NCI-H345 (cell line): ENCODE measurements at regions not wholly inside any gene's neighbourhood (a gene's known extent, or its start where the extent isn't known, plus 50 kb on each side); places are given as distances from the start of the nearest gene placed in this dataset.

ENCODE experiments used
- DNase-seq: peaks from one replicate; lab custom pipeline; 2025; lab: John Stamatoyannopoulos, UW

- DNase-seq = peak; percentile 55
Observed at GRCh38 chr6:170177772-170178560, 112.9 kb downstream of the DLL1 start.

DNA sequence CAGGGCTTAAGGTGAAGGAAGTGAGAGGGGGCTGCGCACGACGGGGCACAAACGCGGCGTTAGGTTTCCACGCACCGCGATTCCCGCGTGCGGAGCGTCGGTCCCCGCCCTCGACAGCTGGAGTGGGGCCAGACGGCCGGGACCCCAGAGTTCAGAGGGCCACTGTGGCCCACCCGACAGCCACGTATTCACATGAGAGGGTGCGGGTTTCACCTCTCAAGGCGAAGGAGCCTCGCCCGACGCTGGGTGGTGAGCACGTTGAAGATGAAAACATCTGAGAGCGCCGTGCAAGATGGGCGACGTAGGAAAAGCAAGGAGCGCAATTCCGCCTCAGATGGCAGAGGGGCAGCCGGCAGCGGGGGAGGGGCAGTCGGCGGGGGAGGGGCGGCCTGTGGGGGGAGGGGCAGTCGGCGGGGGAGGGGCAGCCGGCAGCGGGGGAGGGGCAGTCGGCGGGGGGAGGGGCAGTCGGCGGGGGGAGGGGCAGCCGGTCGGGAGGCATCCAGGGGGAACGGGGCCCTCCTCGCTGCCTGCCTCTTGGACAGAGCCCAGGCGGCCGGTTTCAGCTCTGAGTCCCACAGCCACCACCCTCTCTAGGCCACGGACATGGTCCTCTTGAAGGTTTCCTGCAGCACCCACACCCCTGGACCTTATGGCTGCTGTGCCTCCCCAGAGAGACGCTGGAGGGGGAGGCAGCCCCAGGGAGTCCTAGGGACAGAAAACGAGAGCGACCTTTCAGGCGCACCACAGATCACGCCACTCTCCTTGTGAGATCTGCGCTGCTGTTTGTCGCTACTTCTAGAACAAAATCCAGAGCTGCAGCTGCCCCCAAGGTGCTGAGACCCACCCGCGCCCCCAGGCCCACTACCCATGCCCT is 113.7 kb downstream of the DLL1 start:
- DNase-seq = peak; percentile 50

DNA sequence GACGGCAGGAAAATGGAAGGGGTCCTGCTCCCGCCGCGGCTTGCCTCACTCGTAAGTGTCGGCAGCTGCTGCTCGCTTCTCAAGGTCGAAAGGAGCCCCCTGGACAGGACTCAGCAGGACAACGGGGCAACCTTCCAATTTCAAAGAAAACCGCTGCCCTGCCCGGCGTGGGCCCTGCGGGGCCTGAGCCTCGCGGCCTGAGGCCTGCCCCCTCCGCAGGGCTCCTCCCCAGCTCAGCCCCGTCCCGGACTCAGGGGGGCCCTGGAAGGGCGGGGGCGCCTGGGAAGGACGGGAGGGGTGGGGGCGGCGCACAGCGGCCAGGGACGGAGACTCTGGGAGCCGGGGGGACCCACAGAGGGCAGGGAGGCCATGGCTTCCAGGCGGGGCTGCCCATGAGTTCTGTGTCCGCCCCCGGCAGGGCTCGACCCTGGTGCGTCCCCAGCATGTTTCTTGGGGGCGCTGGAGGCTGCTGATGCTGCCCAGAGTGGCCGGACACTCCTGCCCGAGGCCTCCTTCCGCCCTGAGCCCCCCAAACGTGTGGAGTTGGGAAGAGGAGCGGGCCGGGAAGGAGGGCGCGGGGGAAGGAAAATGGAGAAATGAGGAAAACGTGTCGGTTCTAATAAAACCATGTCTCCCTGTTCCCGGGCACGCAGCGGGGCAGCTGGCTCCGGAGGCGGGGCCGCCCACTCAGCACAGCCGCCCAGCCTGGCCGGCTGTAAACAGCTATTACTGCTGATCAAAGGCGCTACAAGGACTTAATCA is 114.6 kb downstream of the DLL1 start:
- DNase-seq = peak; percentile 60

DNA sequence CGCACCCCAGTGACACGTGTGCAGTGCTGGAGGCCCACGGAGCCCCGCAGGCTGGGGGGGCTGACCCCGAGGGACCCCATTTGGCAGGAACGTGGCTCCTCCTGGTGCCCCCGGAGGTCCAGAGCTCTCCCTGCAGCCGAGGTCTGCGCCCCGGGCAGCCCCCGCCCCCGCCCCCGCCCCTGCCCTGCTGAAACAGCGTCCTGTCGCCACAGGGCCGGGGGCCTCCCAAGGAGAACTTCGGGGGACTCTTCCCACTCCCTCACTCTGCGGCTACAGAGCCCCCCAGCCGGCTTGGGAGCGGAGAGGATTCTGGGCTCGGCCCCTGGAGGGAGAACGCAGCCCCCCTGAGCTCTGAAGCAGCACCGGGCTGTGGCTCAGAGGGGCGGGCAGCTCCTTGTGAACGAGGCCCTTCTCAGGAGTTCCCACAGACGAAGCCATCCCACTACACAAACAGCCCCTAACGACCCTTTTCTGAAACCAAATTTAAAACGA is 115.2 kb downstream of the DLL1 start:
- DNase-seq = no peak

GRCh38 chr6:170174771-170175643 is 115.9 kb downstream of the DLL1 start:
- no peak for DNase-seq

DNA sequence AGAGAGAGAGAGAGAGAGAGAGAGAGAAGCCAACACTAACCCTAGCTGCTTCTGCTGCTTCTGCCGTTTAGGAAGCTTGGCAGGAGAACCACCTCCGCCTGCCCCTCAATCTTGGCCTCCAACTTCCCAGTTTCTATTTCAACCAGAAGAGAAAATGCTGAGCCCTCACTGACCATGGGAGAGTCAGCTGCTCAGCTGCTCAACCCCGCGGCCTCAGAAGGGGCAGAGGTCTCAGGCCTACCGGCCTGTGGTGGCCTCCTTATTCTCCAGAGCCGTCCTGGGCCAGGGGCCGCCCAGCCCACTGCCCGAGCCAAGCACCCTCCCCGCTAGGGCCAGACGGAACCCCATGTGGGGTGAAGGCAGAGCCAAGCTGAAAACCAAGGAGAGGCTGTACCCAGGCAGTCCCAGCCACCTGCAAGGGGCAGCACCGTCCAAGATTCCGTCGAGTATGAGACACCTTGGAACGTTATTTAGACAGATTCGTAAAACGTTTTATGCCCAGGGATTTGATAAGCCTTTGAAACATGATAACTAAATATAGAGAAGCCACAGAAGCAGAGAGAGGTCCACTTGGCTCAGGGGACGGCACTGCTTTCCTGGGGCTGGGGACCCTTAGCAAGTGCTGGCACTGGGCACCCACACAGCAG is 116.6 kb downstream of the DLL1 start:
- DNase-seq = no peak

DNA sequence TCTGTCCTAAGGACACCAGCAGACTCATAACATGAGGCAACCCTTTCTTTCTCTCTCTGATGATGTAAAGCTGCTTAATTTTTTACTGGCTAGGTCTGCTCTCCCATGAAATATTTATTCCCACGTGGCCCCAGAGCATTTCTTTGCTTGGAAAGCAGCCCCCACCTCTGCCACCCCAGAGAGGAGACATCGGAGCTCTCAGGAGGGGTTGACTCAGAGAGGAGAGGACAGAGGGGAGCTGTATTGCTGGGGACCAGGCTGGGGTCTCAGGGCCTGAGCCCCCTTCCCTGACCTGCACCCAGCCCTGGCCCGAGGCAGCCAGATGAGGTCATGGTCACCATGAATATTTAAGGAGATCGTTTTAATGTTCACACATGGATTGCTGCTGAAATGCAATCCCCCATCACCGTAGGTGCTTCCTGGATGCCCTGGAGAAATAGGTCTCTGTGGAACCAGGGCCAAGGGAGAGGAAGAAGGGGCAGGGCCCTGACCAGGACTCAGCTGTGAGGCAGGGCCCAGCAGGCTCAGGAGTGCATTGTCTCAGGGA is 117.5 kb downstream of the DLL1 start:
- DNase-seq = no peak

GRCh38 chr6:170172825-170173256 is 118.0 kb downstream of the DLL1 start:
- DNase-seq = no peak

DNA sequence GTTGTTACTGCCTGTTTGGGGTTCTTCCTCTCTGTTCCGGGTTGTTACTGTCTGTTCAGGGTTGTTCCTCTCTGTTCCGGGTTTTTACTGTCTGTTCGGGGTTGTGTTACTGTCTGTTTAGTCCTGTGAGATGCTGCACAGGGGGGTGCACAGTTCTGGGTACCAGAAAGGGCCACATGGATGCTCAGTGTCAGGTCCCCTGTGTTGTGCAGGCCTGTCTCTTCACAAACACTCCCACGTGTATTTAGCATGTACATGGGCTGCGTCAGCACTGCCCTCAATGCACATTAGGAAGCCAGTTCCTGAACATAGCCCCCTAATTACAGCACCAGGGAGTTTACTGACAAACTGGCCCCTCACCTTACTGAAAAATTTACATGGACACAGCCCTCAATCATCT is 118.5 kb downstream of the DLL1 start:
- DNase-seq = no peak

- DNase-seq = no peak
Observed at GRCh38 chr6:170167657-170168159, 123.2 kb downstream of the DLL1 start.

DNA sequence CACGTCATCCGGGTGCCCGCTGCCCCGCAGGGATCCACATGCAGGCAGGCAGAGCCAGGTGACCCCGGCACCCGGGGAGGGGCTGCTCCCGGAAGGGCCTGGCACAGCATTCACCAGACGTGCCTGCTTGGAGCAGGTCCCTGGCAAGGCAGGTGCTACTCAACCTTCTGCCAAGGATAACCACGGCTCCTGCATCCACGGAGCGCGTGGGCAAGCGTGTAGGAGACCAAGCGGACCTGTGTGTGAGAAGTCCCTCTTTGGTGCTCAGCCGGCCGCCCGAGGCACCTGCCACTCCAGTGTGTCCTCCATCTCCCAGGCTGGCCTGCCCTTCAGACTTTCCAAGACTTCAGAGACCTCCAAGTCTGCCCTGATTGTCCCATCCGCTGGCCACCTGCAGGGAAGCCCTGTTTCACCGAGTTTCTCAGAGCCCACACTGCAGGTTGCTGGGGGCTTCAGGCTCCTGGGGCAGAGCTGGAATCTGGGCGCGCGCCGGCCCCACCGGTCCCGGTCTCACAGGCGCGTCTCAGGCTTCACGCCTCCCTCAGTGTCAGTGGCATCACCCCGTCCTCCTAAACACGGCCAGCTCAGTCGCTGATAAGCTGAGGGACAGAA is 124.3 kb downstream of the DLL1 start:
- no peak for DNase-seq

DNA sequence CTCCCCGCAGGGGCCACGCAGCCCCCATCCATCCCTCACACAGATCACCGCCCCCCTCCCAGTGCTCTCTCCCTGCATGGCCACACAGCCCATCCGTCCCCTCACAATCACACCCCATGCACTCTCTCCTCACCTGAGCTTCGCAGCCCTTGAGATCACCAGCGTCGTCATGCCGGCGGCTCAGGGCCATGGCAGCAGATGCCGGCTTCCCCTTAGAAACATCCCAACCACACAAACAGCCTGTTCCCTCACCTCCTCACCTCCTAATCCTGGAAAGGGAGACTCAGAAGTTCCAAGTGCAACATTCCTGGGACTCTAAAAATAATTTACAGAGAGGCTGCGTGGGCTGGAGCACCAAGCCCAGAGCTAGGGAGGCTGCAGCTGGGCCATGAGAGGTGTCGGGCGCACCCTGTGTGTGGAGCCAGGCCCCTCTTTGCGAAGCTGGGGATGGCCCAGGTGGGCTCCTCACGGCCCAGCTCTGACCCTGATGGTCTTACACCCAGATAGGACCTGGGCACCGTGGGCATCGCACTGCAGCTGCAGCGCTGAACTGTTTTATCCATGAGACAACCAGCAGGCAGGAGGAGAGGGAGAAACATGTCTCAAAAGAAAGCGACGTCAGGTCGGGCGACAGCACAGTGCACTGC is 125.3 kb downstream of the DLL1 start:
- DNase-seq = no peak

GRCh38 chr6:170165085-170165470 is 125.8 kb downstream of the DLL1 start:
- DNase-seq = no peak

- no peak for DNase-seq
Observed at GRCh38 chr6:170164271-170164900, 126.5 kb downstream of the DLL1 start.

DNA sequence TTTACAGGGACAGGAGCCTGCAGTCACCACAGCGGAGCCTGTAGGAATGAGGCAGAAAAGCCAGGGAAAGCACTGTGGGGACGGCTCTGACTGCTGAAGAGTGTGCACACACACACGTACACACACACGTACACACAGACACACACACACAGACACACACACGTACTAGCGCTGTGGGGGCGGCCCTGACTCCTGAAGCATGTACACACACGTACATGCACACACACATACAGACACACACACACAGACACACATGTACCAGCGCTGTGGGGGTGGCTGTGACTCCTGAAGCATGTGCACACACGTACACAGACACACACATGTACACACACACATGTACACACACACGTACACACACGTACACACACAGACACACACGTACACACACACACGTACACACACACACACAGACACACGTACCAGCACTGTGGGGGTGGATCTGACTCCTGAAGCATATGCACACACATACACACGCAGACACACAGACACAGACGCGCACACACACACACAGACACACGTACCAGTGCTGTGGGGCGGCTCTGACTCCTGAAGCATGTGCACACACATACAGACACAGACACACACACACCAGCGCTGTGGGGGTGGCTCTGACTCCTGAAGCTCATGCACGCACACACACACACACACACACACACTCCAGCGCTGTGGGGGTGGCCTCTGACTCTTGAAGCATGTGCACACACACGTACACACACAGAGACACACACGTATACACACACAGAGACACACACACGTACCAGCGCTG is 127.3 kb downstream of the DLL1 start:
- no peak for DNase-seq

DNA sequence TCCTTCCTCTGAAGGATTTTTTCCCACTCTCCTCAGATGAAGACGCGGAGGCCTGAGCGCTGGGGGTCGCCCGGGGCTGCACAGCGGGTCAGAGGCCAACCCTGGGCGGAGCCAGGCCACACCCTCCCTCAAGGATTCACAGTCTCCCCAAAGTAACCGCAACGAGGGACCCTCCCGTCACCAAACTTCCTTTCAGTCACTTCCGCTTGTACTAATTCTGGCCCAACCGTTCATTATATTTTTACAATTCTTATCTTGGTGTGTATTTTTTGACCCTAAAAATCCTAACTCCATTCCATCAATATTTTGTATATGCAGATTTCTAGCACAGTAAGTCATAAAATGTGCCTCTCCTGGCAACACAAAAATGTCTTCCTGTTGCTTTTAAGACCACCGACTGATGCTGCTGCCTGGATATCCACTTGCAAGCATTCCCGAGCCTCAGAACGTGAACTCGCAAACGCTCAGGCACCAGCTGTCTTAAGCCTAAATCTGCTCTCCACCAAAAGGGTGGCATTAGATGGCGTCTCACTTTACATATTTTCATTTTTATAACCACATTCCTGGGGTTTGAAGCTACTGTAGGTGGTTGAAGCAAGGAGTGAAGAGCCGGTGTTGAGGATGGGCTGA is 128.0 kb downstream of the DLL1 start:
- DNase-seq = no peak

DNA sequence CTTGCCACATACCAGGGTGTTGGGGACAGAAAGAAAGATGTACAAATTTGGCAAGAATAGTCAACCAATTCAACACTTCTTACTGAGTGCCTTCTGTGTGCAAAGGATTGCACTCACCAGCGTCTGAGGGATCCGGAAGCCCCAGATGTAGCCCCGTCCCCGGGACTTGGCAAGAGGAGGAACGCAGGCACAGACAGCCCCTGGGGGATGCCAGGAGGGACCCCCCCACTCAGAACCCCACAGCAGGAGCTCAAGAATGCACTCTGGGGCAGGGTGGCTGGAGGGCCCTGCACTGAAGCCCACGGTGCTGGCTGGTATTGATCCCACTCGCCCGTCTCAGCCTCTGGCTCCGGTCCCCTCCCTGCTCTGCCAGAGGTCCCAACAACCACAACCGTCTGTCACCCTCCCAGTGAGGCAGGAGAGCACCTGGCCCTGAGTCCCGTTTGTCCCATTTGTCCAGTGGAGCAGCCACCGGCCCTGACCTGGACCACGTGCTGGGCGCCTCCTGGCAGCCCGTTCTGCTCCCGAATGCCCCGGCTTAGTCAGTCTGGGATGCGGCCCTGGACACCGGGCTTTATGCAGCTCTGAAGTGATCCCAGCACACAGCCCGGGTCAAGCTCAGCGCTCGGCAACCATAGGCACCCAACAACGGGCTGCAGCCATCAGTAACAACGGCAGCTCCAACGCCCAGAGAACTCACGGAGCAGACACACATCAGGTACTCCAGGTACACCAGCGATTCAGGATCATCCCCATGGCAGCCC is 128.7 kb downstream of the DLL1 start:
- no peak for DNase-seq
